ENCODE measurements at regions not wholly inside any gene's neighbourhood (a gene's known extent, or its start where the extent isn't known, plus 50 kb on each side); places are given as distances from the start of the nearest gene placed in this dataset.

- no peaks in the 10 kb centered on the region for H3K36me3 Mint-ChIP-seq
- no peak for DNase-seq
- H3K4me3 Mint-ChIP-seq, result no peak overlapping the region
- H3K27me3 Mint-ChIP-seq, result no peaks in the 10 kb centered on the region
- H3K9me3 Mint-ChIP-seq, result no peaks in the 10 kb centered on the region
- H3K27ac Mint-ChIP-seq, result no peak overlapping the region
- ATAC-seq, result no peak
- no peaks in the 10 kb centered on the region for H3K4me1 Mint-ChIP-seq
- POLR2A ChIA-PET, result no interaction called here
Observed at GRCh38 chr3:104731074-104731473, 635.6 kb upstream of the ALCAM start.

- Mint-ChIP-seq H3K4me3 (no peak overlapping the region), H3K9me3 (no peaks in the 10 kb centered on the region), H3K4me1 (no peaks in the 10 kb centered on the region), H3K27ac (no peak overlapping the region), H3K27me3 (no peaks in the 10 kb centered on the region), H3K36me3 (no peaks in the 10 kb centered on the region)
- ATAC-seq (no peak), DNase-seq (no peak)
- POLR2A ChIA-PET, result no interaction called here
Observed at GRCh38 chr3:104734627-104735026, 632.1 kb upstream of the ALCAM start.

GRCh38 chr3:104735691-104736090 lies 631.0 kb upstream of the ALCAM start:
- Mint-ChIP-seq H3K36me3 (no peaks in the 10 kb centered on the region), H3K4me3 (no peak overlapping the region)

GRCh38 chr3:104738271-104738670 lies 628.4 kb upstream of the ALCAM start:
- H3K27ac Mint-ChIP-seq, result no peak overlapping the region
- POLR2A ChIA-PET, result no interaction called here
- ATAC-seq (no peak), DNase-seq (no peak)
- H3K4me3 Mint-ChIP-seq, result no peak overlapping the region
- no peaks in the 10 kb centered on the region for H3K9me3 Mint-ChIP-seq
- H3K4me1 Mint-ChIP-seq, result no peaks in the 10 kb centered on the region
- H3K36me3 Mint-ChIP-seq, result no peaks in the 10 kb centered on the region
- no peaks in the 10 kb centered on the region for H3K27me3 Mint-ChIP-seq

More at GRCh38 chr3:104735691-104736090, 631.0 kb upstream of the ALCAM start:
- POLR2A ChIA-PET, result no interaction called here
- Mint-ChIP-seq H3K27ac (no peak overlapping the region), H3K4me1 (no peaks in the 10 kb centered on the region), H3K27me3 (no peaks in the 10 kb centered on the region), H3K9me3 (no peaks in the 10 kb centered on the region)
- ATAC-seq (no peak), DNase-seq (no peak)

DNA sequence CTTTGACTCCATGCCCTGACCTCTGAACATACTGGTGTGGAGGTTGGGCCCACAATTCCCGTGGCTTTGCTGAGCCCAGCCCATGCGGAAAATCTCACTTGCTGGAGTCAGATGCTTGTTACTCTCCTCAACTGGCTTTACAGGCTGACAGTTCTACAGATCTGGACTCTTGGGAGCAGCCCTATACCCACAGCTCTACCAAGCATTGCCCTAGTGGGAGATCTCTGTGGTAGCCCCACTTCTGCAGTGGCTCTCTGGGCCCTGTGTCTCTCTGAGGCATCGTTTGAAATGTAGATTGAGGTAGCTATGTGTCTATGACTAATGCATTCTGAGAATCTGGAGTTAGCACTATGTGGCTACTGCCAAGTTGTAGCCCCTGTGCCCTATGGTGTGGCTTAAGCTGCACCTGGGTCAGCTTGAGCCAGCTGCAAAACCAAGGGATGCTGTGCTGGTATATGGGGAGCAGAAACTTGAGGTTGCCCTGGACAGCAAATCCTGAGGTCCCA lies 625.8 kb upstream of the ALCAM start:
- Mint-ChIP-seq H3K4me3 (no peak overlapping the region), H3K36me3 (no peaks in the 10 kb centered on the region), H3K9me3 (no peaks in the 10 kb centered on the region), H3K4me1 (no peaks in the 10 kb centered on the region), H3K27ac (no peak overlapping the region), H3K27me3 (no peaks in the 10 kb centered on the region)
- ATAC-seq, result peak in 1 of 2 donors; percentile 25
- no peak for DNase-seq
- POLR2A ChIA-PET, result no interaction called here

DNA sequence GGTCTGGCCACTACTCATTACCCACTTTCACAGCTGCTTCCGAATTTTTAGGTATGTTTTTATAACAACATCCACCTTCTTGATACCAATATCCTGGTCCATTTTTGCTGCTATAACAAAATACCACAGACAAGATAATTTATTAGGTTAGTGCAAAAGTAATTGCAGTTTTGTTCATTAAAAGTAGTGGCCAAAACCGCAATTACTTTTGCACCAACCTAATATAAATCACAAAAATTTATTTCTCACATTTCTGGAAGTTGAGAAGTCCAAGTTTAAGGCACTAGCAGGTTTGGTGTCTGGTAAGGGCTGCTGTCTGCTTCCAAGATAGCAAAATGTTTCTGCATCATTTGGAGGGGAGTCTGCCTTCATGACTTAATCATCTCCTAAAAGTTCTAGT lies 624.7 kb upstream of the ALCAM start:
- H3K27ac Mint-ChIP-seq, result no peak overlapping the region
- POLR2A ChIA-PET, result no interaction called here
- ATAC-seq, result no peak
- no peak overlapping the region for H3K4me3 Mint-ChIP-seq
- no peaks in the 10 kb centered on the region for H3K9me3 Mint-ChIP-seq
- no peaks in the 10 kb centered on the region for H3K4me1 Mint-ChIP-seq
- H3K36me3 Mint-ChIP-seq, result no peaks in the 10 kb centered on the region
- DNase-seq, result no peak
- H3K27me3 Mint-ChIP-seq, result no peaks in the 10 kb centered on the region

- no peak overlapping the region for H3K27ac Mint-ChIP-seq
- H3K4me1 Mint-ChIP-seq, result no peaks in the 10 kb centered on the region
- ATAC-seq (no peak), DNase-seq (no peak)
- POLR2A ChIA-PET, result no interaction called here
- H3K4me3 Mint-ChIP-seq, result no peak overlapping the region
- H3K9me3 Mint-ChIP-seq, result no peaks in the 10 kb centered on the region
- no peaks in the 10 kb centered on the region for H3K36me3 Mint-ChIP-seq
- H3K27me3 Mint-ChIP-seq, result no peaks in the 10 kb centered on the region
Observed at GRCh38 chr3:104745313-104745712, 621.4 kb upstream of the ALCAM start.

GRCh38 chr3:104746056-104746455 lies 620.7 kb upstream of the ALCAM start:
- Mint-ChIP-seq H3K27ac (no peak overlapping the region), H3K4me1 (no peaks in the 10 kb centered on the region)
- POLR2A ChIA-PET, result no interaction called here

DNA sequence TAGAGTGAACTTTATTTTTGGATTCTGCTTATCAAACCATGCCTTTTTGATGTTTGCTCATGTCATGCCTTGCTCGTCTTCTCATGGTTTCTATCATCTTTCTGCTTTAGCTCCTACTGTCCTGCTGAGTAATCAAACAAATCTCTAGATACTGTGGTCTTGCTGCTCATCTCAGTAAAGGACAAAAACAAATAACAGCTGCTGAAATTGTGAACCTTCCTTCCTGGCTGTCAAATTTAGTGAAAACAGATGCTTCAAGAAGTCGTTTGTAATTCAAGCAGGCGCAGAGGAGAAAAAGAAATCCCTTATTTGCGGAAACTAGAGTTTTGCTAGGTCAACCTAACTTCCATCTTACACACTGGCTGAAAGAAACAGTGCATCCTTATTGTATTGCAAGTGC lies 616.1 kb upstream of the ALCAM start:
- Mint-ChIP-seq H3K4me3 (no peak overlapping the region), H3K27me3 (no peaks in the 10 kb centered on the region), H3K36me3 (no peaks in the 10 kb centered on the region), H3K27ac (no peak overlapping the region), H3K4me1 (no peaks in the 10 kb centered on the region), H3K9me3 (peaks cover 0 to 8% (median 0%) of the 10 kb centered on the region in 9 donors)
- POLR2A ChIA-PET, result no interaction called here
- ATAC-seq (no peak), DNase-seq (no peak)

More at GRCh38 chr3:104746056-104746455, 620.7 kb upstream of the ALCAM start:
- no peak for ATAC-seq
- no peak for DNase-seq
- Mint-ChIP-seq H3K4me3 (no peak overlapping the region), H3K27me3 (no peaks in the 10 kb centered on the region), H3K36me3 (no peaks in the 10 kb centered on the region), H3K9me3 (no peaks in the 10 kb centered on the region)

- DNase-seq, result no peak
- Mint-ChIP-seq H3K27ac (no peak overlapping the region), H3K4me1 (no peaks in the 10 kb centered on the region), H3K27me3 (peaks cover 0 to 3% (median 0%) of the 10 kb centered on the region in 5 donors), H3K4me3 (no peak overlapping the region), H3K36me3 (no peaks in the 10 kb centered on the region), H3K9me3 (peaks cover 0 to 8% (median 0%) of the 10 kb centered on the region in 9 donors)
- no peak for ATAC-seq
- POLR2A ChIA-PET, result no interaction called here
Observed at GRCh38 chr3:104755791-104756190, 610.9 kb upstream of the ALCAM start.

DNA sequence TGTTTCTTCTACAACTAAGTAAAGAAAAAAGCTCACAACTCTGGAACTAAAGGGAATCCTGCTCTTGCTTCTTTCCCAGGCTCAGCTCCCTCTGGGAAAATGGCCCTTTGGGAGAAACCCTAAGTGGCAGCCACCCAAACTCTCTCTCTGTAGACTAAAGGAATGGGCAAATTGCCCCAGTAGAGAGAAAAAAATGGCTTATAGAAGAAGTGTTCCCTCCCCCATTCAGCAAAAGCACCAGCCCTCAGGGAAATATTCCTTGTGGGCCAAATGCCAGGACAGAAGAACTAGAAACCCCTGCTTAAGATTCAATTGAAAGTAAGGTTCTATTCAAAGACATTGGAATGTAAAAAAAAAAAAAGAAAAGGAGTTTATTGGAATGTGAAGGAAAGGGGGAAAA lies 603.7 kb upstream of the ALCAM start:
- Mint-ChIP-seq H3K9me3 (peaks cover 0 to 2% (median 0%) of the 10 kb centered on the region in 9 donors), H3K27ac (no peak overlapping the region), H3K36me3 (no peaks in the 10 kb centered on the region), H3K4me1 (no peaks in the 10 kb centered on the region), H3K4me3 (no peak overlapping the region), H3K27me3 (peaks cover 0 to 14% (median 0%) of the 10 kb centered on the region in 5 donors)
- ATAC-seq (no peak), DNase-seq (no peak)
- POLR2A ChIA-PET, result no interaction called here

- H3K27ac Mint-ChIP-seq, result no peak overlapping the region
Observed at GRCh38 chr3:104764496-104764895, 602.2 kb upstream of the ALCAM start.

GRCh38 chr3:104768886-104769285 lies 597.8 kb upstream of the ALCAM start:
- Mint-ChIP-seq H3K4me3 (no peak overlapping the region), H3K4me1 (no peaks in the 10 kb centered on the region), H3K27me3 (peaks cover 0 to 3% (median 0%) of the 10 kb centered on the region in 5 donors), H3K27ac (no peak overlapping the region), H3K36me3 (no peaks in the 10 kb centered on the region), H3K9me3 (no peaks in the 10 kb centered on the region)
- POLR2A ChIA-PET, result no interaction called here
- ATAC-seq (no peak), DNase-seq (no peak)

More at GRCh38 chr3:104764496-104764895, 602.2 kb upstream of the ALCAM start:
- ATAC-seq, result no peak
- H3K4me3 Mint-ChIP-seq, result no peak overlapping the region
- POLR2A ChIA-PET, result no interaction called here
- peaks cover 0 to 14% (median 0%) of the 10 kb centered on the region in 5 donors for H3K27me3 Mint-ChIP-seq
- no peaks in the 10 kb centered on the region for H3K4me1 Mint-ChIP-seq
- H3K9me3 Mint-ChIP-seq, result peaks cover 0 to 2% (median 0%) of the 10 kb centered on the region in 9 donors
- DNase-seq, result no peak
- H3K36me3 Mint-ChIP-seq, result no peaks in the 10 kb centered on the region

GRCh38 chr3:104779324-104779723 lies 587.4 kb upstream of the ALCAM start:
- ATAC-seq, result no peak
- H3K4me3 Mint-ChIP-seq, result no peak overlapping the region
- H3K27ac Mint-ChIP-seq, result no peak overlapping the region

More at GRCh38 chr3:104779324-104779723, 587.4 kb upstream of the ALCAM start:
- no peak for DNase-seq
- H3K4me1 Mint-ChIP-seq, result no peaks in the 10 kb centered on the region
- no peaks in the 10 kb centered on the region for H3K36me3 Mint-ChIP-seq
- peaks cover 0 to 4% (median 0%) of the 10 kb centered on the region in 9 donors for H3K9me3 Mint-ChIP-seq
- POLR2A ChIA-PET, result no interaction called here
- H3K27me3 Mint-ChIP-seq, result no peaks in the 10 kb centered on the region
